ENCODE measurements at regions not wholly inside any gene's neighbourhood (a gene's known extent, or its start where the extent isn't known, plus 50 kb on each side); places are given as distances from the start of the nearest gene placed in this dataset.
"Not testable (repeated sequence)": the region's sequence is repeated elsewhere in the genome, so short reads cannot be mapped to it uniquely, and the experiment has no call there.

DNA sequence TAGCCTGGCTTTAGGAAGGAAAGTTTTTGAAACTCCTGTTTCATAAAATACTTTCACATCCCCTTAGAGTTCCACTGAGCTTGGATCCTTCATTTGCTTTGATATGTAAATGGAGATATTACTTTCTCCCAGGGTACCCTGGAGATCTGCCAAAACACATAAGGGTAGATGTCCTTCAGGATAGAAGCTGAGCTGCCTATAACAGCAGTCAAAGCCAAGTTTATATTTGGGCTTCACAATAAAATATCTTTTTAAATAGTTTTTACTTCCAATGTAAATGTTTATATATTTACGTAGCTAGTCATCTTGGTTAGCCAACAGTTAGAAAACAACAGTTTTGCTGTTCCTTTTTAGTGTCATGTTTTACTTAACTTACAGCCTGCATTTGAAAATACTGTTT lies 742.3 kb upstream of the POU3F4 start:
- Mint-ChIP-seq H3K27ac (ENCODE audit: unreplicated experiment) (no peak overlapping the region), H3K4me1 (ENCODE audit: low read depth) (no peaks in the 10 kb centered on the region), H3K9me3 (ENCODE audit: low read depth) (peaks cover 30% of the 10 kb centered on the region), H3K4me3 (ENCODE audit: unreplicated experiment) (no peak overlapping the region), H3K36me3 (ENCODE audit: low read depth) (peaks cover 3% of the 10 kb centered on the region), H3K27me3 (ENCODE audit: low read depth) (no peaks in the 10 kb centered on the region)
- DNase-seq (ENCODE audit: low spot score) = no peak
- TF ChIP-seq CTCF (IDR thresholded peaks at IDR 0.05) = no peak

DNA sequence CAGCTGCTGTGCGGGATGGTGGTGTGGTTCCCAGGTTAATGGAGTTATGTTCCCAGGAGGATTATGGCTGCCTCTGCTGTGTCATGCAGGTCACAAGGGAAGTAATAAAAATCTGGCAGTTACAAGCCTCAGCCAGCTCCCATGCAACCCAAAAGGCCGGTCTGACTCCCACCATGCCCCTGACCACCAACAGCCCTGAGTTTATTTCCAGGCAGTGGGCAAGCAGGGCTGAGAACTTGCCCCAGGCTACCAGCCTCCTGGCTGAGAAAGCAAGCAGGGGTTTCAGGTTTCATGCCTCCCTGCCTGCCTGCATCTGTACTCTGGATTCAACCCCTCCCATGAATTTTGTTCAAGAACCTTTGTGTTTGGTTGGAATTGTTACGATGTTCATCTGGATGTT lies 732.7 kb upstream of the POU3F4 start:
- H3K27me3 Mint-ChIP-seq (ENCODE audit: low read depth) = no peaks in the 10 kb centered on the region
- DNase-seq (ENCODE audit: low spot score) = no peak
- peaks cover 53% of the 10 kb centered on the region for H3K9me3 Mint-ChIP-seq (ENCODE audit: low read depth)
- H3K4me3 Mint-ChIP-seq (ENCODE audit: unreplicated experiment) = no peak overlapping the region
- H3K36me3 Mint-ChIP-seq (ENCODE audit: low read depth) = no peaks in the 10 kb centered on the region
- H3K27ac Mint-ChIP-seq (ENCODE audit: unreplicated experiment) = no peak overlapping the region
- no peak for TF ChIP-seq CTCF (IDR thresholded peaks at IDR 0.05)
- H3K4me1 Mint-ChIP-seq (ENCODE audit: low read depth) = no peaks in the 10 kb centered on the region

DNA sequence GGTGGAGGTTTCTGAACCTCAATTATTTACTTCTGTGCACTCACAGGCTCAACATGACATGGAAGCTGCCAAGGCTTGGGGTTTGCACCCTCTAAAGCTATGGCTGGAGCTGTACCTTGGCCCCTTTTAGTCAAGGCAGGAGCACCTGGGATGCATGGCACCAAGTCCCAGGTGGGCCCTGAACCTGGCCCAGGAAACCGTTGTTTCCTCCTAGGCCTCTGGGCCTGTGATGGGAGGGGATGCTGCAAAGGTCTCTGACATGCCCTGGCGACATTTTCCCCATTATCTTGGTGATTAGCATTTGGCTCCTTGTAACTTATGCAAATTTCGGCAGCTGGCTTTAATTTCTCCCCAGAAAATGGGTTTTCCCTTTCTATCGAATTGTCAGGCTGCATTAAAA lies 726.1 kb upstream of the POU3F4 start:
- Mint-ChIP-seq H3K36me3 (ENCODE audit: low read depth) (no peaks in the 10 kb centered on the region), H3K4me3 (ENCODE audit: unreplicated experiment) (no peak overlapping the region), H3K4me1 (ENCODE audit: low read depth) (no peaks in the 10 kb centered on the region), H3K27me3 (ENCODE audit: low read depth) (no peaks in the 10 kb centered on the region), H3K27ac (ENCODE audit: unreplicated experiment) (no peak overlapping the region), H3K9me3 (ENCODE audit: low read depth) (peaks cover 46% of the 10 kb centered on the region)
- TF ChIP-seq CTCF (IDR thresholded peaks at IDR 0.05) = no peak
- DNase-seq (ENCODE audit: low spot score) = no peak

DNA sequence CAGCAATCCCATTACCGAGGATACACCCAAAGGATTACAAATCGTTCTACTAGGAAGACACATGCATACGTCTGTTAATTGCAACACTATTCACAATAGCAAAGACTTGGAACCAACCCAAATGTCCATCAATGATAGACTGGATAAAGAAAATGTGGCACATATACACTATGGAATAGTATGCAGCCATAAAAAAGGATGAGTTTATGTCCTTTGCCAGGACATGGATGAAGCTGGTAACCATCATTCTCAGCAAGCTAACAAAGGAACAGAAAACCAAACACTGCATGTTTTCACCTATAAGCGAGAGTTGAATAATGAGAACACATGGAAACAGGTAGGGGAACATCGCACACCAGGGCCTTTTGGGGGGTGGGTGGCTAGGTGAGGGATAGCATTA lies 695.2 kb upstream of the POU3F4 start:
- not testable (repeated sequence) for DNase-seq (ENCODE audit: low spot score); H3K27ac Mint-ChIP-seq (ENCODE audit: unreplicated experiment); H3K27me3 Mint-ChIP-seq (ENCODE audit: low read depth); H3K36me3 Mint-ChIP-seq (ENCODE audit: low read depth); H3K4me1 Mint-ChIP-seq (ENCODE audit: low read depth); H3K4me3 Mint-ChIP-seq (ENCODE audit: unreplicated experiment)
- H3K9me3 Mint-ChIP-seq (ENCODE audit: low read depth) = peaks cover 26% of the 10 kb centered on the region

DNA sequence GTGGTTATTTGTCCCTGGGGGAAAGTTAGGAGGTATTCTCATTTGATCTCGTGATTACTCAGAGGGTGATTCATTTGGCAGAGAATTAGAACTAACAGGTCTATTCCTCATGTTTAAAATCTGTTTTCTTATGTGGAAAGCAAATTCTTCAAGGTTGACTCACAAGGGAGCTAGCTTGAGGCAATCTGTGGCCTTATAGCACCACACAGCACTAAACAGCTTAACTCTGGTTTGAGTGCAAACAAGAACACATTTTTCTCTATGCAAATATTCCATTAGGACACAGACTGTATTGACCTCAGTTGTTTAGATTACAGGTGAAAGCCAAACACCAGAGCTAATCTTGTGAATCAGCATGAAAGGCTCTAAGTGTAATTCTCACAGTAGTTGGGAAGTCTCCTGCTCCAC lies 694.4 kb upstream of the POU3F4 start:
- peaks cover 4% of the 10 kb centered on the region for H3K4me1 Mint-ChIP-seq (ENCODE audit: low read depth)
- H3K36me3 Mint-ChIP-seq (ENCODE audit: low read depth) = no peaks in the 10 kb centered on the region
- no peaks in the 10 kb centered on the region for H3K27me3 Mint-ChIP-seq (ENCODE audit: low read depth)
- no peak for DNase-seq (ENCODE audit: low spot score)
- H3K4me3 Mint-ChIP-seq (ENCODE audit: unreplicated experiment) = no peak overlapping the region
- TF ChIP-seq CTCF (IDR thresholded peaks at IDR 0.05) = no peak
- peaks cover 31% of the 10 kb centered on the region for H3K9me3 Mint-ChIP-seq (ENCODE audit: low read depth)
- H3K27ac Mint-ChIP-seq (ENCODE audit: unreplicated experiment) = no peak overlapping the region

DNA sequence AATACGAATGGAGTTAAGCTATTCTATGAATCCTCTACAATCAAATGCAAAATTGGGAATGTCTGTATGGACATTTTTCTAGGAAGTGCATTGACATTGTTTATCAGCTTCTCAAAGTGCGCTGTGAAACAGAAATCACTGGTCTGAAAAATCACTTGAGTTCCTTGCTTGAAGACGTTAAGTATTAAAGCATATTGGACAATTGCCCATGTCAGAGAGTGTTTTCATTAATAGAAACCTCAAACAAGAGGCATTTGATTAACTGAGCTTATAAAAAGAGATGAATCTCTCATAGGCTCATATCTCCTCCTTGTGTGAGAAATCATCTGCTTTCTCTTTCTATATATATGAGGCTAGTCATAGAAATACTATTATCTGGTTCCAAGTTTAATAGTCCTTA lies 692.1 kb upstream of the POU3F4 start:
- H3K4me3 Mint-ChIP-seq (ENCODE audit: unreplicated experiment) = no peak overlapping the region
- no peak for DNase-seq (ENCODE audit: low spot score)
- H3K9me3 Mint-ChIP-seq (ENCODE audit: low read depth) = peaks cover 30% of the 10 kb centered on the region
- no peaks in the 10 kb centered on the region for H3K27me3 Mint-ChIP-seq (ENCODE audit: low read depth)
- TF ChIP-seq CTCF (IDR thresholded peaks at IDR 0.05) = no peak
- no peaks in the 10 kb centered on the region for H3K36me3 Mint-ChIP-seq (ENCODE audit: low read depth)
- peaks cover 4% of the 10 kb centered on the region for H3K4me1 Mint-ChIP-seq (ENCODE audit: low read depth)
- H3K27ac Mint-ChIP-seq (ENCODE audit: unreplicated experiment) = no peak overlapping the region
